OCI-LY7 (cell line): ENCODE measurements at regions not wholly inside any gene's neighbourhood (a gene's known extent, or its start where the extent isn't known, plus 50 kb on each side); places are given as distances from the start of the nearest gene placed in this dataset.

ENCODE experiments used
- EZH2phosphoT487 ChIP-seq: fragments of 200-600 bp; sonication (generic); IDR thresholded peaks from 2 replicates; pipeline ENCODE4 v1.6.1; 2018; ENCODE audit warnings: low read depth, borderline replicate concordance, mild to moderate bottlenecking, mixed run types, antibody characterized with exemption, low read length, moderate library complexity, mixed read lengths
- TF ChIP-seq, protein P1 (sequence below): fragments of 200-600 bp; sonication (generic); conservative IDR thresholded peaks from 2 replicates; pipeline ENCODE4 v1.5.1; 2014; ENCODE audit warnings: mild to moderate bottlenecking, antibody characterized with exemption, low read length, moderate library complexity, mixed read lengths

DNA sequence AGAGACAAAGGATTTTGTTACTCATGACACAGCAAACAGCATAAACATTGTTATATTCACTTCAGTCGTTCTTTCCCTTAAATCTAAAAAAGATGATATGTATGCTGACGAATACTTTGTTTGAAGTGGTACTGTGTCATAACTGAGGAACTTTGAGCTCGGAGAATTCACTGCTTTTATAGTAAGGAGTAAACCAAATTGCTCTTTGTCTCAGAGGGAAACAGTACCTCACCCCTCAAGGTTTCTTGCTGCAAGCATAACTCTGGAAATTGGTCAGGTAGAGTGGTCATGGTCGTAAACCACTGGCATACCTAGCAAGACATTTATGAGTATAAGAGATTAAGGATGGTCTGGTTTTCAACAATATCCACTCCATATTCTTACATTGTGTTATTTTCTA lies 160.2 kb upstream of the OR4E1 start:
- TF ChIP-seq, protein P1, sequence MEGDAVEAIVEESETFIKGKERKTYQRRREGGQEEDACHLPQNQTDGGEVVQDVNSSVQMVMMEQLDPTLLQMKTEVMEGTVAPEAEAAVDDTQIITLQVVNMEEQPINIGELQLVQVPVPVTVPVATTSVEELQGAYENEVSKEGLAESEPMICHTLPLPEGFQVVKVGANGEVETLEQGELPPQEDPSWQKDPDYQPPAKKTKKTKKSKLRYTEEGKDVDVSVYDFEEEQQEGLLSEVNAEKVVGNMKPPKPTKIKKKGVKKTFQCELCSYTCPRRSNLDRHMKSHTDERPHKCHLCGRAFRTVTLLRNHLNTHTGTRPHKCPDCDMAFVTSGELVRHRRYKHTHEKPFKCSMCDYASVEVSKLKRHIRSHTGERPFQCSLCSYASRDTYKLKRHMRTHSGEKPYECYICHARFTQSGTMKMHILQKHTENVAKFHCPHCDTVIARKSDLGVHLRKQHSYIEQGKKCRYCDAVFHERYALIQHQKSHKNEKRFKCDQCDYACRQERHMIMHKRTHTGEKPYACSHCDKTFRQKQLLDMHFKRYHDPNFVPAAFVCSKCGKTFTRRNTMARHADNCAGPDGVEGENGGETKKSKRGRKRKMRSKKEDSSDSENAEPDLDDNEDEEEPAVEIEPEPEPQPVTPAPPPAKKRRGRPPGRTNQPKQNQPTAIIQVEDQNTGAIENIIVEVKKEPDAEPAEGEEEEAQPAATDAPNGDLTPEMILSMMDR, result no peak
- TF ChIP-seq EZH2phosphoT487, result no peak
